Vagina (tissue), 2 donors: ENCODE measurements at regions not wholly inside any gene's neighbourhood (a gene's known extent, or its start where the extent isn't known, plus 50 kb on each side); places are given as distances from the start of the nearest gene placed in this dataset.

Experiments used
- CTCF ChIP-seq, 3 experiments: fragments of 450-650 bp in 2 of 3; fragments of 200-600 bp in 1 of 3; sonication (generic) in 1 of 3; IDR thresholded peaks; one replicate each; pipeline ENCODE4 v1.5.1; 2017 to 2019; ENCODE audit warnings: antibody characterized with exemption in 3 of 3, mild to moderate bottlenecking in 2 of 3, moderate library complexity in 2 of 3
- POLR2A ChIP-seq, 2 donors: fragments of 450-650 bp; IDR thresholded peaks; one replicate each; pipeline ENCODE4 v1.6.1; 2017; ENCODE audit warnings: antibody characterized with exemption in 2 of 2, mild to moderate bottlenecking in 2 of 2, moderate library complexity in 2 of 2
- POLR2AphosphoS5 ChIP-seq, 2 donors: sonication (generic); formaldehyde crosslinking; IDR thresholded peaks; one replicate each; pipeline ENCODE4 v1.9.0; 2017; ENCODE audit warnings: antibody characterized with exemption in 2 of 2, mild to moderate bottlenecking in 2 of 2, low read depth in 1 of 2; ENCODE audit not compliant: insufficient read depth in 1 of 2

- no peak for TF ChIP-seq CTCF (IDR thresholded peaks at IDR 0.05)
- no peak for TF ChIP-seq POLR2AphosphoS5 (IDR thresholded peaks at IDR 0.05; ENCODE audit: insufficient read depth in 1 of 2, low read depth in 1 of 2)
- TF ChIP-seq POLR2A (IDR thresholded peaks at IDR 0.05) = no peak
Measured at GRCh38 chr7:94250987-94251386, 143.7 kb upstream of the COL1A2 start.
